Muscle layer of colon (tissue), 2 donors: ENCODE measurements at regions not wholly inside any gene's neighbourhood (a gene's known extent, or its start where the extent isn't known, plus 50 kb on each side); places are given as distances from the start of the nearest gene placed in this dataset.

ENCODE experiments used
- H3K27ac ChIP-seq: one replicate; pipeline ENCODE4 v1.7.0; 2013; ENCODE audit warnings: low read depth, mild to moderate bottlenecking, low read length, moderate library complexity
- H3K27me3 ChIP-seq, 2 donors: one replicate each; pipeline ENCODE4 v1.7.0; 2013; ENCODE audit warnings: low read length in 2 of 2, mild to moderate bottlenecking in 2 of 2; ENCODE audit not compliant: insufficient read depth in 2 of 2, control insufficient read depth in 1 of 2
- H3K36me3 ChIP-seq: one replicate; pipeline ENCODE4 v1.7.0; 2013; ENCODE audit warnings: mild to moderate bottlenecking, low read length; ENCODE audit not compliant: insufficient read depth
- H3K4me1 ChIP-seq: one replicate; pipeline ENCODE4 v1.7.0; 2013; ENCODE audit warnings: mild to moderate bottlenecking, low read length; ENCODE audit not compliant: insufficient read depth
- H3K4me3 ChIP-seq, 2 donors: one replicate each; pipeline ENCODE4 v1.7.0; 2013; ENCODE audit warnings: low read length in 2 of 2, low read depth in 1 of 2, mild to moderate bottlenecking in 1 of 2, moderate library complexity in 1 of 2
- H3K9ac ChIP-seq: one replicate; pipeline ENCODE4 v1.7.0; 2013; ENCODE audit warnings: low read length
- H3K9me3 ChIP-seq: one replicate; pipeline ENCODE4 v1.7.0; 2013; ENCODE audit warnings: mild to moderate bottlenecking, low read length
- donor health status: abdominal sarcoma.
- donor health status: Adenocarcinoma of cecum.

- no peak overlapping the region for H3K27ac ChIP-seq
- no peak overlapping the region for H3K9ac ChIP-seq
- no peaks in the 10 kb centered on the region for H3K27me3 ChIP-seq
- H3K36me3 ChIP-seq, result no peaks in the 10 kb centered on the region
- no peaks in the 10 kb centered on the region for H3K4me1 ChIP-seq
- no peaks in the 10 kb centered on the region for H3K9me3 ChIP-seq
- no peak overlapping the region for H3K4me3 ChIP-seq
Observed at GRCh38 chr5:82406205-82406773, 128.1 kb upstream of the RPS23 start.

DNA sequence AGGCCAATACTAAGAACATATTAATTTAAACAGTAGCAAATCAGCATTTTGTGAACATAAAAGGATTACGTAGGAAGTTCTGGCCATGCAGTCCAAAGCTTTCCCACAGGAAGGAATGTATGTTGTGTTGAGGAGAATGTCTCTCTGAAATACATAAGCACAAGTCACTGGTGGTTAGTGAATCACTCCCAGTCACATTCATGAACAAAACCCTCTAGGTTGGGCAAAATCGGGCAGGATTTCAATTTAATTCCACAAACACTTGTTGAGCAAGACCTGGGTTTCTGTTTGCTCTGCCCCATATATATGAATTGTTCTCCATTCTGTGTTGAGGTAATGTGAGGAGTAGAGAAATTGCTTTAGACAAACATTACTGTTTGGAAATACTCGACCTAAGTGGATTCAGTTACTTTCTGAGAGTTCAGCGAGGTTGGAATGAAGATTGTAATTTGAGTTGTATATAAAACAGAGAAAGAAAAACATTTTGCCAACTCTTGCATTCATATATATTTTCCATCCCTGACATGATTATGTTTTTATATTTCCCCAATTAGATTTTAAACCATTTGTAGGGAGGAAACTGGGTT lies 127.6 kb upstream of the RPS23 start:
- Histone ChIP-seq H3K9ac (no peak overlapping the region), H3K4me3 (no peak overlapping the region), H3K36me3 (no peaks in the 10 kb centered on the region), H3K27me3 (no peaks in the 10 kb centered on the region), H3K9me3 (no peaks in the 10 kb centered on the region), H3K4me1 (no peaks in the 10 kb centered on the region), H3K27ac (no peak overlapping the region)

DNA sequence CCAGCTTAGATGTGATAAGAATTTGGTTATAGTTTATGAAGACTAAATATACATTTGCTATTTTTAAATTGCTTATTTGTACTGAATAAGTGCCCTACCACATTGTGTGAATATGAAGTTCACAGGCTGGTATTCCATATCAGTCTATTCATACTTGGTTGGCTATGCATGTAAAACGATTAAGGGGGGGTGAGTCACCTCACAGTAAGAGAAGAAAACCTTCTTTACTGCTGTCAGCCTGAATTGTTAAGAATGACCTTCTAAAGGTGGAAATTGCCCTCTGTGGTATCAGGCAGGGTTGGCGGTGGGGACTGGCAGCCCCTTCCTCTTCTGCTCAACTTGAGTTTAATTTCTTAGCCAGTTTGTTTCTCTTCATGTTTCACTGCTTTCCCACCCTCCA lies 127.0 kb upstream of the RPS23 start:
- H3K9me3 ChIP-seq, result no peaks in the 10 kb centered on the region
- no peaks in the 10 kb centered on the region for H3K36me3 ChIP-seq
- H3K4me3 ChIP-seq, result no peak overlapping the region
- no peaks in the 10 kb centered on the region for H3K4me1 ChIP-seq
- H3K27me3 ChIP-seq, result no peaks in the 10 kb centered on the region
- no peak overlapping the region for H3K27ac ChIP-seq
- no peak overlapping the region for H3K9ac ChIP-seq

DNA sequence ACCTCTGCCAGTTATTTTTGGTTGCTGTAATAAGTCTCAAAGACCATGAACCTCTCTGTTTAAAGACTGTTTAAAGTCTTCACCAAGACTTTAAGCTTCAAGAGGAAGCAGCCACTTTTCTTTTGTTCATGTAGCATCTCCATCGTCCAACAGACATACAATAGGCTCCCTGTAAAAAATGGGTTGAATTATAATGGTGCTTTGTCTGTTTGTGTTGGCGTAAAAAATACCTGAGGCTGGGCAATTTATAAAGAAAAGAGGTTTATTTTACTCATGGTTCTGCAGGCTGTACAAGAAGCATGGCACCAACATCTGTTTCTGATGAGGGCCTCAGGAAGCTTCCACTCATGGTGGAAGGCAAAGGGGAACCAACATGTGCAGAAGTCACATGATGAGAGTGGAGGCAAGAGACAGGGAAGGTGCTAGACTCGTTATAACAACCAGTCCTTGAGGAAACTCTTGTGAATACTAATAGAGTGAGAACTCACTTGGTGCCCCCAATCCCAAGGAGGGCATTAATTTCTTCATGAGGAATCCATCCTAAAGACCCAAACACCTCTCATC lies 126.3 kb upstream of the RPS23 start:
- no peak overlapping the region for H3K9ac ChIP-seq
- H3K27me3 ChIP-seq, result no peaks in the 10 kb centered on the region
- H3K4me1 ChIP-seq, result no peaks in the 10 kb centered on the region
- H3K9me3 ChIP-seq, result no peaks in the 10 kb centered on the region
- H3K36me3 ChIP-seq, result no peaks in the 10 kb centered on the region
- no peak overlapping the region for H3K4me3 ChIP-seq
- H3K27ac ChIP-seq, result no peak overlapping the region

DNA sequence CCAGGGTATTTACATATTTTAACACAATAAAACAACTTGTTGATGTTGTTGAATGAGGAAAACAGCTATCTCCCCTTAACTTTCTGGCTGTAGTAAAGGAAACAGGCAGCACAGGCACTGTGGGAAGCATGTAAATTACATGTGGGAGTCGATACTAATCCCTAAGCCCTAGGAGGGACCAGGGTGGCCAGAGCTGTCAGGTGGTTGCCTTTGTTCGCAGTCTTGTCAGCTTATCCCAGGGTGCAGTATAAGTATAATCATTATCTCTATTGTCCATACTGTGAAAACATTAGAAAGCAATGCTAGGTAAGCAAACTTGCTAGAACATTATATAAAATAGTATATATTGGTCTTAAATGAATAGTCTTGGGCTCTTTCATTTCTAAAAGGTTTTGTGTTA lies 125.6 kb upstream of the RPS23 start:
- Histone ChIP-seq H3K36me3 (no peaks in the 10 kb centered on the region), H3K27me3 (no peaks in the 10 kb centered on the region), H3K27ac (no peak overlapping the region), H3K9me3 (no peaks in the 10 kb centered on the region), H3K4me3 (no peak overlapping the region), H3K9ac (no peak overlapping the region), H3K4me1 (no peaks in the 10 kb centered on the region)

DNA sequence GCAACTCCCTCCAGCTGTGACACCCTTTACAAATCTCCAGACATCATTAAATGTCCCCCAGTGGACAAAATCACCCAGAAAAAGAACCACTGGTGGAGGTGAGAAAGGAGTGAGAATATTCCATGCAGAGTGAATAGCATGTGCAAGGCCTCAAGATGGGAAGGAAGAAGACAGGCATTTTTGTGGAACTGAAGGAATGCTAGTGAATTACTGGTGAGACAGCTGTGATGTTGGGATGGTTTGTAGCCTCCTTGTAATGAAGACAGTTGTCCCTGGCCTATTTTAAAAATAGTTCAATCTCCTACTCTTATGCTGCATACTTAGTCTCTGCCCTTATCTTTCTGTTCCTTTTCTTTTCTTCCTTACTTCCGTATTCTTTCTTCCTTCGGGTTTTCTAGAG lies 124.9 kb upstream of the RPS23 start:
- Histone ChIP-seq H3K9me3 (no peaks in the 10 kb centered on the region), H3K9ac (no peak overlapping the region), H3K27ac (no peak overlapping the region), H3K36me3 (no peaks in the 10 kb centered on the region), H3K4me3 (no peak overlapping the region), H3K27me3 (no peaks in the 10 kb centered on the region), H3K4me1 (no peaks in the 10 kb centered on the region)

- Histone ChIP-seq H3K27ac (no peak overlapping the region), H3K27me3 (no peaks in the 10 kb centered on the region), H3K9me3 (no peaks in the 10 kb centered on the region), H3K9ac (no peak overlapping the region), H3K36me3 (no peaks in the 10 kb centered on the region), H3K4me1 (peaks cover 4% of the 10 kb centered on the region), H3K4me3 (no peak overlapping the region)
Observed at GRCh38 chr5:82399111-82399510, 121.0 kb upstream of the RPS23 start.

GRCh38 chr5:82397741-82398320 lies 119.7 kb upstream of the RPS23 start:
- Histone ChIP-seq H3K9me3 (no peaks in the 10 kb centered on the region), H3K9ac (no peak overlapping the region), H3K36me3 (no peaks in the 10 kb centered on the region), H3K27ac (no peak overlapping the region), H3K4me1 (peaks cover 4% of the 10 kb centered on the region), H3K4me3 (no peak overlapping the region), H3K27me3 (no peaks in the 10 kb centered on the region)

- Histone ChIP-seq H3K4me3 (no peak overlapping the region), H3K27me3 (no peaks in the 10 kb centered on the region), H3K9me3 (no peaks in the 10 kb centered on the region), H3K36me3 (no peaks in the 10 kb centered on the region), H3K4me1 (peaks cover 4% of the 10 kb centered on the region), H3K9ac (no peak overlapping the region), H3K27ac (no peak overlapping the region)
Observed at GRCh38 chr5:82396871-82397514, 118.8 kb upstream of the RPS23 start.

DNA sequence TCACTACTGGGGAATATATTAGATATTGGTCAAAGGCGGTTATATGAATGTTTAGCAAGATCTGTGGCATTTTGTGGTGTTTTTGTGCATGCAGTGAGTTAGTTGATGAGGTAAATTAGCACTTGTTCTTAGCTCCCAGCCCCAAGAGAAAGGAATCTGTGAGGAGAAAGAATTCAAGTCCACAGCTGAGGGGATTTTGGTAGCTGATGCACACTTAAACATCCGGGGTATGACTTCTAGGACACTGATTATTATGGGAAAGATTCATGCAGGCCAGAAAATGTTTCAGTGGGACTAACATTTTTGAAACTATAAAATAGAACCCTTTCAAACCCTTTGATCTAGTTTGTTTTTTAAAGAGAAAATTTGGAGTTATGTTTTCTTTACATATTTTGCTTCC lies 118.2 kb upstream of the RPS23 start:
- no peak overlapping the region for H3K27ac ChIP-seq
- H3K36me3 ChIP-seq, result no peaks in the 10 kb centered on the region
- no peak overlapping the region for H3K9ac ChIP-seq
- no peaks in the 10 kb centered on the region for H3K9me3 ChIP-seq
- peaks cover 4% of the 10 kb centered on the region for H3K4me1 ChIP-seq
- no peaks in the 10 kb centered on the region for H3K27me3 ChIP-seq
- H3K4me3 ChIP-seq, result no peak overlapping the region

DNA sequence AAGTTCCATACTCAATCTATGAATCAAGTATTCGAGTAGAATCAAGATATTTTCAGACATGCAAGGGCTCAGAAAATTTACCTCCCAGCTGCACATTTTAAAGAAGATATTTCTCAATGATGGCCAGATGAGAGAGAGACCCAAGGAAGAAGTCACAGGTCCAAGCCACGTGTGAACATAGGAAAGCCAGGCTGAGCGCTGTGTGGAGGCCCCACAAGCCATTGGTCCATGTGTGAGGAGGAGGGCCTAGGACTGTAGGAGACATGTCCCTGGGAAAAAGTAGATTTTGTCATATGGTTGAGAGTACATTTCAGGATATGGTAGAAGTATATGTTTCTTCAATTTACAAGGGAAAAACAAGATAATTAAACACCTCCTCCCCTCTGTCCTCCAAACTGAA lies 115.8 kb upstream of the RPS23 start:
- Histone ChIP-seq H3K9me3 (no peaks in the 10 kb centered on the region), H3K27ac (no peak overlapping the region), H3K9ac (no peak overlapping the region), H3K27me3 (no peaks in the 10 kb centered on the region), H3K4me1 (peaks cover 4% of the 10 kb centered on the region), H3K36me3 (no peaks in the 10 kb centered on the region), H3K4me3 (no peak overlapping the region)
